OCI-M2 (cell line): ENCODE measurements at regions not wholly inside any gene's neighbourhood (a gene's known extent, or its start where the extent isn't known, plus 50 kb on each side); places are given as distances from the start of the nearest gene placed in this dataset.
"Not testable (repeated sequence)": the region's sequence is repeated elsewhere in the genome, so short reads cannot be mapped to it uniquely, and the experiment has no call there.

Source experiments
- DNase-seq: peaks from one replicate; lab custom pipeline; 2025; ENCODE audit not compliant: unreplicated experiment; lab: John Stamatoyannopoulos, UW

DNA sequence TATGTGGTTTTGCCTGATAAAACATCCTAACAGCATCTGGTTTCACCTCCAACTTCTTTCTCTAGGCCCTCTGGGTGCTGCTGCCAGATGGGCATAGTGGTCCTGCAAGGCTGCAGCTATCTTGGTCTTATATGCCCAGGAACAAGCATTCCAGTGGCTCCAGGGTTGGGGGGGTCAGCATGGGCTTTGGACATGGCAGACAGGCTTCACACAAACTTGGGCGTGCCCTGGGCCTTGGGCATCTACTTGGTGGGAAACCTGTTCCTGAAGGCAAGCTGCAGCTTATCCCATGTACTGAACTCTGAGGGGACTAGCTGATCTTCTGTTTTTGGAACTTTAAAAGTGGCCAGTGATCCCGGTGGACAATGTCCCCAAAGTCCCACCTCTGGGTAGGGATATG is 54.9 kb upstream of the ZNF678 start:
- DNase-seq, result no peak

DNA sequence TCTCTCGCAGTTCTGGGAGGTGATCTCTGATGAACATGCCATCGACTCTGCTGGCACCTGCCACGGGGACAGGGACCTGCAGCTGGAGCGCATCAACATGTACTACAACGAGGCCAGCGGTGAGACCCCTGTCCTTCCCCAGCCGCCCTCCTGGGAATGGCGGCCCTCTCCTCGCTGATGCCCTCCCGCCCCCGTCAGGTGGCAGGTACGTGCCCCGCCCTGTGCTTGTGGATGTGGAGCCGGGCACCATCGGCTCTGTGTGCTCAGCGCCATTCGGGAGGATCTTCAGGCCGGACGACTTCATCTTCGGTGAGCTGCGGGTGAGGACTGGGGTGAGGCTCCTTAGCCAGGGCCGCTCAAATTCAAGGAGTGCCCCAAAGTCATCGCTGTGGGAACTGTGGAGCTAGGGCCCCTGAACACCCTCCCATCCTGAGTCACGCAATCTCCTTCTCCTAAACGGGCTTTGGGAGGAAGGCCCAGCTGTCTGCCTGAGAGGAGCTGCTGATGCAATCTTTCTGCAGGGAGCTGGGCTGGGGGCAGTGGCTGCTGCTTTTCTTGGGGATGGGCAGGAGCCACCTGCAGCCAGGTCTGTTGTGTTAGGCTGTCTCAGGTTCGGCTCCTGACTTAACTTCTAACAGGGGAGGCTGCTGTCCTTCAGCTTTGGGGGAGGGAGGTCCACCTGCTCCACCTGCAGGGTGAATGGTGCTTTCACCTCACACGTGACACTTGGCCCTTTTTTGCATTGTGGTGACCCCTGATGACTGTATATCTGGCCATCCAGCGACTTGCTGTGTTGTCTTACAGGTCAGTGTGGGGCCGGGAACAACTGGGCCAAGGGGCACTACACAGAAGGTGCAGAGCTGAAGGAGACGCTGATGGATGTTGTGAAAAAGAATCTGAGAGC is 56.6 kb upstream of the ZNF678 start:
- DNase-seq, result not testable (repeated sequence)

DNA sequence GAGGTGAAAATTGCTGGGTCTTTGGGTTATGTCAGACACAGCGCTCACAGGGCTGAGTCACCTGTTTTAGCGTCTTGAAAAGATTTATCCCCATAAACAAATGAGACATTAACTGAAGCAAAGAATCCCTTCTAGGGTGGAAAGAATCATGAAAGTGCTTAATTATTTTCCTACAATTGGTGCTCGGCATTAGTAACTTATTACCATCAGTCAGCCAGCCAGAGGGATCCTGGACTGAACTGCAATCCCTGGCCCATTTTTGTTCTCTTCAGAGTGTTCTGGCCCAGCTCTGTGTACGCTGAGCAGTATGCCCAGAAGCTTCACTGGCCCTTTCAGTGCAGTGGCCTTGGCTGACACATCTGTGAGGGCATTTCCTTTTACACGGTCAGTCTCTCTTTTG is 67.3 kb upstream of the ZNF678 start:
- DNase-seq, result not testable (repeated sequence)

DNA sequence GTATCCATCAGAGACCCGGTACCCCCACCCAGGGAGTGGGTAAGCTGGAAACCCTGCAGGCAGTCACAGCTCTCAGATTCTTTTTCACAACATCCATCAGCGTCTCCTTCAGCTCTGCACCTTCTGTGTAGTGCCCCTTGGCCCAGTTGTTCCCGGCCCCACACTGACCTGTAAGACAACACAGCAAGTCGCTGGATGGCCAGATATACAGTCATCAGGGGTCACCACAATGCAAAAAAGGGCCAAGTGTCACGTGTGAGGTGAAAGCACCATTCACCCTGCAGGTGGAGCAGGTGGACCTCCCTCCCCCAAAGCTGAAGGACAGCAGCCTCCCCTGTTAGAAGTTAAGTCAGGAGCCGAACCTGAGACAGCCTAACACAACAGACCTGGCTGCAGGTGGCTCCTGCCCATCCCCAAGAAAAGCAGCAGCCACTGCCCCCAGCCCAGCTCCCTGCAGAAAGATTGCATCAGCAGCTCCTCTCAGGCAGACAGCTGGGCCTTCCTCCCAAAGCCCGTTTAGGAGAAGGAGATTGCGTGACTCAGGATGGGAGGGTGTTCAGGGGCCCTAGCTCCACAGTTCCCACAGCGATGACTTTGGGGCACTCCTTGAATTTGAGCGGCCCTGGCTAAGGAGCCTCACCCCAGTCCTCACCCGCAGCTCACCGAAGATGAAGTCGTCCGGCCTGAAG is 69.3 kb upstream of the ZNF678 start:
- not testable (repeated sequence) for DNase-seq

DNA sequence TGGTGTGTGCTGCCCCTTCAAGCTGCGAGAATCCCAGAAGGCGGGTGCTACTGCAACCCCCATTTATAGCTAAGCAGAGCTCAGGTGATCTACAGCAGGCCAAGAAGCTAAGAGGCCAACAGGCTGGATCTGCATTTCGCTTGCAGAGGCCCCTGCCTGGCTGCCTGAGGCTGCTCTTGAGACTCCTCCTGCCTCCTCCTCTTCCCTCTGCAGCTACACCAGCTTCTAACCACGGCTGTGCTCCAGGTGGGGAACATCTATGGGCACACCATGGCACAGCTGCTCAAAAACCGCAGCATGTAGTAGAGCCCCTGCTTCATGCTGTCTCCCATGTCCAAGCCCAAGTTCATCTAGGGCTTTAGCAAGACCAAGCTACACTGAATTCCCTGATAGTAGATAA is 72.9 kb upstream of the ZNF678 start:
- no peak for DNase-seq

DNA sequence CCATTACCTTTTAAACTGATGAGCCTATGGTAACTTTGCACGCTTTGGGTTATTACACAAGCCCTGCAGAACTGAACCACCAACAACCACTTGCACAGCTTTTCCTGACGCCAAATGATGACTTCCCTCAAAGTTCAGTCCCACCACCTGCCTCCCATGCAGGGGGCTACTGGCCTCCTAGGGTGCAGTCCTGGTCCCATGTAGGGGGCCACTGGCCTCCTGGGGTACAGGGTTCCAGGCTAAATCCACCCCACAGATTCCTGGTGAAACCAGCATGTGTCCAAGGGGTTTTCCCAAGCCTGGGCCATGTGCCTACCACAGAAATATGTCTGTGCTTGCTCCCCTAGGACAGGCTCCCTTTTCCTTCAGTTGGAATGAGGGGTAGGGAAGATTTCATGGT is 73.4 kb upstream of the ZNF678 start:
- no peak for DNase-seq

DNA sequence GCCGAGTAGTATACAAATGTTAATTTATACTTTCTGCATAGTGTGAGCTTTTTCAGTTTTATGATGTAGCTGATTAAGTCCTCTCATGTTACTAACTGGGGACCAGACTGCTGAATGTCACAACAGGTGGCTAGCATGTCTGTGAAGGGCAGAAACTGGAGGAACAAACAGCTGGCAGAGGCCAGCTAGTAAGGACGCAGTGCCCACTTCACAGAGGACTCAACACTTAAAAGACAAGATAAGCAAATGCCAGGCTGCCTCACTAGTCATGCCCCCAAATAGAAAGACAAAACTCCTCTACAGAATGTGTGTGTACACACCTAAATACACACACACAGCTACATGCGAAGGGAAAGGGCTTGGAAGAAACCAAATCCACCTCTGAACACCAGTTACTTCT is 73.8 kb upstream of the ZNF678 start:
- no peak for DNase-seq

DNA sequence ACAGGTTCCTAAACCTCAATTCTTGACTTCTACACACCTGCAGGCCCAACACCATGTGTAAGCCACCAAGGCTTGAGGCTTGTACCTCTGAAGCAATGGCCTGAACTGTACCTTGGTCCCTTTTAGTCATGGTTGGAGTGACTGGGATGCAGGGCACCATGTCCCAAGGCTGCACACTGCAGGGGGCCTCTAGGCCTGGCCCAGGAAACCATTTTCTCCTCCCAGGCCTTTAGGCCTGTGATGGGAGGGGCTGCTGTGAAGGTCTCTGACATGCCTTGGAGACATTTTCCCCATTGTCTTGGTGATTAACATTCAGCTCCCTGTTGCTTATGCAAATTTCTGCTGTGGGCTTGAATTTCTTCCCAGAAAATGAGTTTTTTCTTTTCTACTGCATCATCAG is 75.8 kb upstream of the ZNF678 start:
- DNase-seq, result no peak

DNA sequence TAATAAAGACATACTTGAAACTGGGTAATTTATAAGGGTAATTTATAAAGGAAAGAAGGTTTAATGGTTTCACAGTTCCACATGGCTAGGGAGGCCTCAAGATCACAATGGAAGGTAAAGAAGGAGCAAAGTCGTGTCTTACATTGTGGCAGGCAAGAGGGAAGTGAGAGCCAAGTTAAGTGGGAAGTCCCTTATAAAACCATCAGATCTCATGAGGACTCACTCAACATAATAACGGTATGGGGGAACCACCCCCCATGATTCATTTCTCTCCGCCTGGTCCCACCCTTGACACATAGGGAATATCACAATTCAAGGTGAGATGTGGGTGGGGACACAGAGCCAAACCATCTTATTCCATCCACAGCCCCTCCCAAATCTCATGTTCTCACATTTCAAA is 76.8 kb upstream of the ZNF678 start:
- no peak for DNase-seq

DNA sequence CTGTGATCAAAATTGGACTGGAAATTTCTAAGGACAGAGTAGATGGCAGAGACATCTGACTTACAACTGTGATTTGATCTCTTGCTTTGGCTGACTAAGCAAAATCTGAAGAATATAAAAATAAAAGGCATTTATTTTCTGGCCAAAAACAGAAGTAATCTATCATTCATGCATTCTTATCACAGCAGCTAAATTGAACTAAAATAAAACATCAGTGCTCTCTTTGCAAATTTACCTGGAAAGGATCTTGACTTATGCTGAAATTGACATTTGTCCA is 81.4 kb upstream of the ZNF678 start:
- DNase-seq, result no peak

DNA sequence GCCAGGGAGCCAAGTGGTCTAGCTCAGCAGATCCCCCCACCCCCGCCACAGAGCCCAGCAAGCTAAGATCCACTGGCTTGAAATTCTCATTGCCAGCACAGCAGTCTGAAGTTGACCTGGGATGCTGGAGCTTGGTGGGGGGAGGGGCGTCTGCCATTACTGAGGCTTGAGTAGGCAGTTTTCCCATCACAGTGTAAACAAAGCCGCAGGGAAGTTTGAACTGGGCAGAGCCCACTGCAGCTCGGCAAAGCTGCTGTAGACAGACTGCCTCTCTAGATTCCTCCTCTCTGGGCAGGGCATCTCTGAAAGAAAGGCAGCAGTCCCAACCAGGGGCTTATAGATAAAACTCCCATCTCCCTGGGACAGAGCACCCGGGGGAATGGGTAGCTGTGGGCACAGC is 89.3 kb upstream of the ZNF678 start:
- not testable (repeated sequence) for DNase-seq

DNA sequence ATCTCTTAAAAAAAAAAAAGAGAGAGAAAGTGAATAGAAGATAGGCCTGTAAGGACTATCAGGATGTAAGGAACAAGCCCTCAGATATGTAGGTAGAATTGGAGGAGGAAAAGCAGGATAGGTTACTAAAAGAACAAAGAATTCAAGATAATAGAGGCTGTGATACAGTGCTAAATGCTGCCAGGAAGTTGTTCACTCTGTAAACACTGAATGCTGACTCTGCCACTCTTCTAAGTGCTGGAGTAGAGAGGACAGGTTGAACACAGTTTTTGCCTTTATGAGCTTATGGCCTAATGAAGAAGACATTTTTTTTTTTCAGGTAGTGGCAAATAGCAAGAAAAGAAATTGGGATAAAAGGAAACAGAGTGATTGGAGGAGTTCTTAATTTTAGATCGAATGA is 90.6 kb upstream of the ZNF678 start:
- DNase-seq, result no peak

DNA sequence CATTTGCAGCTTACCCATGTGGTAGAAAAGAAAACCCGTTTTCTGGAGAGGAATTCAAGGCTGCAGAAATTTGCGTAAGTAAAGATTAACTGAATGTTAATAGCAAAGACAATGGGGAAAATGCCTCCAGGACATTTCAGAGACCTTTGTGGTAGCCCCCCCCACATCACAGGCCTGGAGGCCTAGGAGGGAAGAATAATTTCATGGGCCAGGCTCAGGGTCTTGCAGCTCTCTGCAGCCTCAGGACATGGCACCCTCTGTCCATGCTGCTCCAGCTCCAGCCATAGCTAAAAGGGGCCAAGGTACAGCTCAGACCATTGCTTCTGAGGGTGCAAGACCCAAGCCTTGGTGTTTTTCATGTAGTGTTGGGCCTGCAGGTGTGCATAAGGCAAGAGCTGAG is 92.7 kb upstream of the ZNF678 start:
- no peak for DNase-seq

DNA sequence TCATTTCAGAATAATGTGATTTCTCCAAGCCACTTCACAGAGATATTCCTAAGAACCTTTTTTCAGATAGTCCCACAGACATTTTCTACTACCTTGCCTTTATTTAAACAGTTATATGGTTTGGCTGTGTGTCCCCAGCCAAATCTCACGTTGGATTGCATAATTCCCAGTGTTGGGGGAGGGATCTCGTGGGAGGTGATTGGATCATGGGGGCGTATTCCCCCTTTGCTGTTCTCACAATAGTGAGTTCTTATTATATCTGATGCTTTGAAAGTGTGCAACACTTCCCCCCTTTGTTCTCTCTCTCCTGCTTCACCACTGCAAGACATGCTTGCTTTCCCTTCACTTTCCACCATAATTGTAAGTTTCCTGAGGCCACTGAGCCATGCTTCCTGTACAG is 93.6 kb upstream of the ZNF678 start:
- no peak for DNase-seq

DNA sequence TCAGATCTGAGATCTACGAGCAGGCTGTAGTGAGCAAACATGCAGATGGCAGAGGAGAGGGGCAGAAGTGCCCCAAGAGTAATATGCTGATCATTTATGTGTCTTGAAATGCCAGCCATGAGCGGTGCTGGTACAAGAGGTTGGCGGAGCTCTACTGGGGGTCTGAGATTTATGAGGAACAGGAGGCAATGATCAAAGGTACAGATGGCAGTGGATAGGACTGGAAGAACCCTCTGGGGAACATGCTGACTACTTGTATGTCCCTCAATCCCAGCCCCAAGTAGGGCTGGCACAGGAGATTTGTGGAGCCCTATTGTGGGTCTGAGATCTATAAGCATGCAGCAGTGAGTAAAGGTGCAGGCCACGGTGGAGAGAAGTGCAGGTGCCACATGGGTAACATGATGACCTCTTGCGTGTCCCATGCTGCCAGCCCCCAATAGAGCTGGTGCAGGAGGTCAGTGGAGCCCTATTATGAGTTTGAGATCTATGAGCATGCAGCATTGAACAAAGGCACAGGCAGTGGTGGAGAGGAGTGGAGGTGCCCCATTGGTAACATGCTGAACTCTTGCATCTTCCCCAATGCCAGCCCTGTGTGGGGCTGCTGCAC is 97.2 kb upstream of the ZNF678 start:
- DNase-seq, result no peak

DNA sequence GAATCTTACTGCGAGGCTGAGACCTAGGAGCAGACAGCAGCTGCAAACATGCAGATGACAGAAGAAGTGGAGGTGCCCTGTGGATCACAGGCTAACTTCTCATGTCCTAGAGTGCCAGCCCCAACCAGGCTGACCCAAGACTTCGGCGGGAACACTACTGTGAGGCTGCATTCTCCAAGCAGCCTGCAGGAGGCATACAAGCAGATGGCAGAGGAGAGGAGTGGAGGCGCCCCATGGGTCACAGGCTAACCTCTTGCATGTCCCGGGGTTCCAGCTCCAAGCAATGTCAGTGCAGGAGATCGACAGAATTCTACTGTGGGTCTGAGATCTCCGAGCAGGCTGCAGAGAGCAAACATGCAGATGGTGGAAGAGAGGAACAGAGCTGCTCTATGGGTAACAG is 98.1 kb upstream of the ZNF678 start:
- no peak for DNase-seq

DNA sequence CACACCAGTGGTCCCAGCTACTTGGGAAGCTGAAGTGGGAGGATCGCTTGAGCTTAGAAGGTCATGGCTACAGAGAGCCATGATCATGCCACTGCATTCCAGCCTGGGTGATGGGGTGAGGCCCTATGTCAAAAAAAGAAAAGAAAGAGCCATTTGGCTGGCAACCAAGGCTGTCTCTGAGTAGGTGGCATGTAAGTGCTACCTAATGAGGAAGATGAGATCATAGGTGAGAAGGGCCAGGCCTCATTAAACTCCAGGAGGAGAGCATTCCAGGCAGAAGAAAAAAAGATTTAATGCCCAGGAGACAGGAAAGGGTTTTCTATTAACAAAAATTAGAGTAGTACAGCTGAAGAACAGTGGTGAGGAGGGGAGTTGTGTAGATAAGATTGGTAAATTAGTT is 103.4 kb upstream of the ZNF678 start:
- DNase-seq, result no peak

DNA sequence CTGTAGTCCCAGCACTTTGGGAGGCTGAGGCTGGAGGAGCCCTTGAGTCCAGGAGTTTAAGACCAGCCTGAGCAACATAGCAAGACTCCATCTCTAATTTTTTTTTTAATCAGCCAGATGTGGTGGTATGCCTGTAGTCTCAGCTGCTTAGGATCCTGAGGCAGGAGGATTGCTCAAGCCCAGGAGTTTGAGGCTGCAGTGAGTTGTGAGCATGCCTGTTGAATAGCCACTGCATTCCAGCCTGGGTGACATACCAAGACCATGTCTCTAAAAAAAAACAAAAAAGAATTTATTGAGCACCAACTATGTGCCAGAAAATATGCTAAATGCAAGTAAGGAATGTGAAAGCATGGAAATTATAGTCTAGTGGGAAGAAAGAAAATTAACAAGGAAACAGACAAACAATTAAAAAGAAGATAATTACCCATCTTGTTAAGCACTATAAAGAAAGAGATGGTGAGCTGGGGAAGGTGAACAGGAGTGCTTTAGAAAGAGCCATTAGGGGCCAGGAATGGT is 104.0 kb upstream of the ZNF678 start:
- DNase-seq, result no peak

DNA sequence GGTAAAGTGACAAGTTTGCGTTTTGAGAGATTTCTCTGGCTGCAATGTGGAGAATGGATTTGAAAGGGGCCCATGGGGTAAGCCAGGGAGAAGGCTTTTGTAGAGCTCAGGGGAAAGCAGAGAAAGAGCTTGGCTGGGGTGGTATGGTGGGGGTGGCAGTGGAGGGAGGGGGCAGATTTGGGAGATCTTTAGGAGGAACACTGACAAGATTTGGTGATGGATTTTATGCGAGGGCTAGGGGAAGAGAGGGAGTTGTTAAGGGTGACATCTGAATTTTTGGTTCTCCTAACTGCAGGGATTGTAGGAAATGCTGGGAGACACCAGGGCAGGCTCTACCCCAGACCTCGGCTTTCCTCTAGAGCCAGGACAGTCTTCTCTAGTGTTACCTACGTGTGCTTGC is 108.7 kb upstream of the ZNF678 start:
- no peak for DNase-seq

DNA sequence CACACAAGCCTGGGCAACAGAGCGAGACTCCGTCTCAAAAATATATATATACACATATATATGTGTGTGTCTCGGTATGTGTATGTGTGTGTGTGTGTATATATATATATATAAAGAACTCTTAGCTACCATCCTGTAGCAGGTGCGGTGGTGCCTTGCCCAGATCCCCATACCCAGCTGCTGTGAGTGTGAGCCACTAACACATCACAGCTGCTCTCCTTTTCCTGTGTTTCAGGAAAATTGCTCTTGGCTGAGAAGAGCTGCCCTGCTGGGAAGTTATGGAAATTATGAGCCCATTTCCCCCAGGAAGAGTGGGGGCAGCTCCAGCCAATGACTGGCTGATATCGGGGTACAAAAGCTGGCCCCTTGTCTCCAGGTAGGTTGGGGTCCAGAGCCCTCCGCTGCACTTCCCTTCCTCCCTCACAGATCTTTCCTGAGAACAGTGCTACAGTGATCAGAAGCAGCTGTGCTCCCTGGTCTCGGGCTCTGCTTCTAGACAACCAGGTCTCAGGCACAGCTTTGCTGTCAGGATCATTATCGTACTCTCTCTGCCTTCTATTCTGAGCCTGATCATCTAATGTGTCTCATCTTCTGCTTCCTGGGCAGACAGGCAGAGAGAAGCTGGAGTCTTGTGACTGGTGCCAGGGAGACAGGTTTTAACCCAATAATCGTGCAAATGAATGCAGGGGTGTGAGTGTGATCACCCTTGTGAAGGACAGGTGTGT is 109.6 kb upstream of the ZNF678 start:
- no peak for DNase-seq

DNA sequence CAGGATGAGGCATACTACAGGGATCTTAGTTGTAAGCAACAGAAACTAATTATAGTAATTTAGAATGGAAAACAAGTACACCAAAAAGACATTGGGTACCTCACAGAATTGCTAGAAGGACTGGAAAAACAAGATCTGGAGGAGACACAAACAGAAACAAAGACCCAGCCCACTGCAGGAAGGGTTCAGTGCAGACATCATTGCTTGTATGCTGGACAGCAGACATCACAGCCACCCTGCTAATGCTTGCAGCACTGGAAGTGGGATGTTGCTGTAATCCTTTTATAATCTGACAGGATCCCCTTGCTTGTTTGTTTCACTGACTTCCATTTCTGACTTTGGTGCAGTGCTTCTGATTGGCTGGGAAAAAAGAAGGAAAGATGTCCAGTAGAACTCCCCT is 111.4 kb upstream of the ZNF678 start:
- DNase-seq, result no peak

DNA sequence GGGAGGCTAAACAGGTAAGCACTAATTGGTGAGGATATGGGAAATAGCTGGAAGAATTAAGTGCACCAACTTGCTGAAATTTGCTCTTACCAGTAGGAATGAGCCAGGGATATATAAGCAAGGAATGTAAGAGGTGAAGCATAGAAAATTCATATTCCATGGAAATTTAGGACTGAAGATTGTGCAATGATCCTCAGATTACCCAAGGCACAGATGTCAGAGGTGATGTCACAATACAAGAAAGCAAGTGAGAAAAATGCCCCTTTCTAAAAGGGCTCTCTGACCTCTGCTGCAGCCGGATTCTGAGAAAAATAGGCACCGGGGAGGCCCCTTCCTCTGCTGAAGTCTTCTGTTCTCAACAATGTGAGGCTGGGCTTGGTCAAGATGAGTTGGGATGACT is 112.3 kb upstream of the ZNF678 start:
- no peak for DNase-seq
